ENCODE measurements at regions not wholly inside any gene's neighbourhood (a gene's known extent, or its start where the extent isn't known, plus 50 kb on each side); places are given as distances from the start of the nearest gene placed in this dataset.

GRCh38 chr16:63372815-63373214 lies 1336.6 kb upstream of the CDH8 start:
- ChIA-PET CTCF (no interaction called here), POLR2A (no interaction called here)
- Histone ChIP-seq H3K9me3 (ENCODE audit: control insufficient read depth in 1 of 2, insufficient read depth in 1 of 2, low read length in 2 of 2) (no peaks in the 10 kb centered on the region), H3K36me3 (ENCODE audit: insufficient read depth, low read length) (no peaks in the 10 kb centered on the region), H3K4me3 (ENCODE audit: low read length) (no peak overlapping the region), H3K27ac (ENCODE audit: low read depth in 1 of 2, low read length in 2 of 2) (no peak overlapping the region), H3K4me1 (ENCODE audit: insufficient read depth, low read length) (no peaks in the 10 kb centered on the region), H3K27me3 (ENCODE audit: control insufficient read depth in 1 of 2, insufficient read depth in 2 of 2, low read length in 2 of 2) (no peaks in the 10 kb centered on the region)
- Mint-ChIP-seq H3K4me1 (ENCODE audit: low read depth) (no peaks in the 10 kb centered on the region), H3K9me3 (peaks cover 10% of the 10 kb centered on the region), H3K36me3 (ENCODE audit: low read depth) (no peaks in the 10 kb centered on the region), H3K4me3 (no peak overlapping the region), H3K27me3 (no peaks in the 10 kb centered on the region), H3K27ac (no peak overlapping the region)
- intact Hi-C loops (cut with DNase I, micrococcal nuclease): no loop called here
- TF ChIP-seq CTCF (IDR thresholded peaks at IDR 0.05): no peak
- no peak for DNase-seq
- no peak for ATAC-seq (ENCODE audit: poor library complexity)

- no peaks in the 10 kb centered on the region for H3K36me3 Mint-ChIP-seq (ENCODE audit: low read depth)
- TF ChIP-seq CTCF (IDR thresholded peaks at IDR 0.05): no peak
- H3K36me3 ChIP-seq (ENCODE audit: insufficient read depth, low read length): no peaks in the 10 kb centered on the region
- no peak overlapping the region for H3K27ac Mint-ChIP-seq
- intact Hi-C loops (cut with DNase I, micrococcal nuclease): no loop called here
- H3K27ac ChIP-seq (ENCODE audit: low read depth in 1 of 2, low read length in 2 of 2): no peak overlapping the region
- H3K9me3 Mint-ChIP-seq: peaks cover 10% of the 10 kb centered on the region
- no peaks in the 10 kb centered on the region for H3K4me1 ChIP-seq (ENCODE audit: insufficient read depth, low read length)
- no peaks in the 10 kb centered on the region for H3K9me3 ChIP-seq (ENCODE audit: control insufficient read depth in 1 of 2, insufficient read depth in 1 of 2, low read length in 2 of 2)
- no peaks in the 10 kb centered on the region for H3K4me1 Mint-ChIP-seq (ENCODE audit: low read depth)
- no peak overlapping the region for H3K4me3 ChIP-seq (ENCODE audit: low read length)
- ATAC-seq (ENCODE audit: poor library complexity) (no peak), DNase-seq (no peak)
- H3K4me3 Mint-ChIP-seq: no peak overlapping the region
- H3K27me3 ChIP-seq (ENCODE audit: control insufficient read depth in 1 of 2, insufficient read depth in 2 of 2, low read length in 2 of 2): no peaks in the 10 kb centered on the region
- ChIA-PET POLR2A (no interaction called here), CTCF (no interaction called here)
- H3K27me3 Mint-ChIP-seq: no peaks in the 10 kb centered on the region
Measured at GRCh38 chr16:63372283-63372682, 1336.0 kb upstream of the CDH8 start.

GRCh38 chr16:63365649-63366304 lies 1329.5 kb upstream of the CDH8 start:
- Mint-ChIP-seq H3K27me3 (no peaks in the 10 kb centered on the region), H3K4me3 (no peak overlapping the region), H3K4me1 (ENCODE audit: low read depth) (no peaks in the 10 kb centered on the region), H3K36me3 (ENCODE audit: low read depth) (no peaks in the 10 kb centered on the region), H3K9me3 (peaks cover 8% of the 10 kb centered on the region), H3K27ac (no peak overlapping the region)
- no peaks in the 10 kb centered on the region for H3K4me1 ChIP-seq (ENCODE audit: insufficient read depth, low read length)
- TF ChIP-seq CTCF (IDR thresholded peaks at IDR 0.05): no peak
- ChIA-PET POLR2A (no interaction called here), CTCF (no interaction called here)
- DNase-seq: no peak
- no peak overlapping the region for H3K27ac ChIP-seq (ENCODE audit: low read depth in 1 of 2, low read length in 2 of 2)
- peaks cover 0 to 5% of the 10 kb centered on the region in 2 experiments for H3K9me3 ChIP-seq (ENCODE audit: control insufficient read depth in 1 of 2, insufficient read depth in 1 of 2, low read length in 2 of 2)
- H3K36me3 ChIP-seq (ENCODE audit: insufficient read depth, low read length): no peaks in the 10 kb centered on the region
- intact Hi-C loops (cut with DNase I, micrococcal nuclease): loop anchor here in 1 of 2 experiments (5.0 kb wide), 1 partner anchor 888 kb away; no protein-coding TSS in a partner anchor
- no peaks in the 10 kb centered on the region for H3K27me3 ChIP-seq (ENCODE audit: control insufficient read depth in 1 of 2, insufficient read depth in 2 of 2, low read length in 2 of 2)
- no peak overlapping the region for H3K4me3 ChIP-seq (ENCODE audit: low read length)
- no peak for ATAC-seq (ENCODE audit: poor library complexity)

All from CD4-positive, alpha-beta T cell (primary cell).